Activated naive CD4-positive, alpha-beta T cell treated with anti-CD3 and anti-CD28 coated beads, Interleukin-2, amount 50 U/mL, for 16 hours (primary cell): ENCODE measurements at regions not wholly inside any gene's neighbourhood (a gene's known extent, or its start where the extent isn't known, plus 50 kb on each side); places are given as distances from the start of the nearest gene placed in this dataset.
"Not testable (repeated sequence)": the region's sequence is repeated elsewhere in the genome, so short reads cannot be mapped to it uniquely, and the experiment has no call there.

Source experiments
- DNase-seq: peaks from one replicate; pipeline ENCODE4 v3.0.0-alpha.2; 2020

DNA sequence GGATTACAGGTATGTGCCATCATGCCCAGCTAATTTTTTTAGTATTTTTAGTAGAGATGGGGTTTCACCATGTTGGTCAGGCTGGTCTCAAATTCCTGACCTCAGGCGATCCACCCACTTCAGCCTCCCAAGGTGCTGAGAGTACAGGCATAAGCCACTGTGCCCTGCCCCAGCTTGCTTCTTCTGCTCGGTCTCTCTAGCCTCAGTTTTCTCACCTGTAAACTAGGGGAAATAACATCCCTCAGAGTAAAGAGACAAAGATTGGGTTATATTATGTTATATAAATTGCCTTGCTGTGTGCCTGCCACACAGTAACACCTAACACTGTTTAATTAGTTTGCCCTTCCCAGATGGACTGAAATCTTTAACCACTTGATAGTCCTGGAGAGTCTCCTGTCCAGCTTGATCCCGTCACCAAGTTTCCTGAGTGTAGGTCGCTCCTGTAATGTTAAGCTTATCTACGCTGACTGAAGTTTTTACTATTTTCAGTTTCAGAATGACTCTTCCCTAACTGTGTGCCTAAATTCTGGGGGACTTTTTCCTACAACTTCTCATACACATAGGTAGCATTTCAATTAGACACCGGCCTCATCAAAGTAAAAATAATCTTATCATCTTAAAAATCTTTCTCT is 412.7 kb upstream of the TENM3 start:
- DNase-seq = no peak

DNA sequence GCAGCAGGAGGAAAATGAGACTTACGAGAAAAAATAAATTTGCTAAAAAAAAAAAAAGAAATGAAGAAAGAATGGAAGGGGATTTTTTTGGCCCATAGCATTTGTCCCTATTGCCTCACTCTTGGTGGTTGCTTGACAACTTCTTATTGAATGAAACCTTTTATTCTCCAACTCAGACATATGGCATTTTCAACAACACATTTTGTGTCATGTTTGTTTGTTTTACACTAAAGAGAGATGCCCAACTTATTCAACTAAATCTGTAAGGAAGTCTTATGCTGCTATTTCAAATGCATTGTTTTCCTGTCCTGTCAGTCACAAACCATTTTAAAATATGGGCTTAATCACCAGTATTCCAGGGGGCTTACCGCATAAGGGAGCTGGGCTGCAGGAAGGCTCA is 409.1 kb upstream of the TENM3 start:
- DNase-seq = no peak

DNA sequence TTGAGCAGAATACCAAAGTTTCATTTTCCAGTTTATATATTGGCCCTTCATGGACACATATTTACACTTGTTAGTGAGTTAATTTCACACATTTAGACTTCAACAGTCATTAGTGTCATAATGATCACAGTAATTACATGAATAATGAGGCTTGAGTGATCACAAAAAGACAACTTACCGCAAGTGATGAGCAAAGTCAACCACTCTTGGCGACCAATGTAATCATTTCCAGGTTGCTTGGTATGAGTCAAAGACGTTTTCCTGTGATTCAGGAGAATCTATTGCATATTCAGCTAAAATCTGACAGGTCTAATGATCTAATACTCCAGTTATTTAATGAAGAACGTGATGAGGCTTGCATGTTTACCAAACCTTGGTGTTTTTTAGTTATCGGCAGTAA is 407.9 kb upstream of the TENM3 start:
- DNase-seq = no peak

DNA sequence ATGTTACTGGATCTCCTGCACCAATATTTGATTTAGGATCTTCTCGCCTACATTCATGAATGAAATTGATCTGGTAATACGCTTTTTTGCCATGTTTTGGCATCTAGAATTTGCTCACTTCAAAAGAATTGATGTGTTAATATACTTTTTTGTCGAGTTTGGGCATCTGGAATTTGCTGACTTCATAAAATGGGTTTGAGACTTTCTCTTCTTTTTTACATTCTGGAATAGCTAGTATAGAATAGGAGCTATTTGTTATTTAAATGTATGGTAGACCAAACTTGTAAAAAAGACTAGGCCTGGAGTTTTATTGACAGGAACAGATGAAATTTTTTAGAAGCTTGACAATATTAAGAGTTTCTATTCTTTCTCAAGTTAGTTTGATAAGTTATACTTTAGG is 404.9 kb upstream of the TENM3 start:
- DNase-seq = no peak

DNA sequence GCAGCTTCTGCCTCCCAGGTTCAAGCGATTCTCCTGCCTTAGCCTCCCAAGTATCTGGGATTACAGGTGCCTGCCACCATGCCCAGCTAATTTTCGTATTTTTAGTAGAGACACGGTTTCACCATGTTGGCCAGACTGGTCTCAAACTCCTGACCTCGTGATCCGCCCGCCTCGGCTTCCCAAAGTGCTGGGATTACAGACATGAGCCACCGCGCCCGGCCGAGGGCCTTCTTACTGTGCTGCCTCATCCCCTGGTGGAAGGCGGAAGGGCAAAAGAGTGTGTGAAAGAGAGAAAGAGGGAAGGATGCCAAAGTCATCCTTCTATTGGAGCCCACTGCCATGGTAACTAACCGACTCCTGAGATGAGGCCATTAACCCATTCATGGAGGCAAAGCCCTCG is 399.4 kb upstream of the TENM3 start:
- not testable (repeated sequence) for DNase-seq

DNA sequence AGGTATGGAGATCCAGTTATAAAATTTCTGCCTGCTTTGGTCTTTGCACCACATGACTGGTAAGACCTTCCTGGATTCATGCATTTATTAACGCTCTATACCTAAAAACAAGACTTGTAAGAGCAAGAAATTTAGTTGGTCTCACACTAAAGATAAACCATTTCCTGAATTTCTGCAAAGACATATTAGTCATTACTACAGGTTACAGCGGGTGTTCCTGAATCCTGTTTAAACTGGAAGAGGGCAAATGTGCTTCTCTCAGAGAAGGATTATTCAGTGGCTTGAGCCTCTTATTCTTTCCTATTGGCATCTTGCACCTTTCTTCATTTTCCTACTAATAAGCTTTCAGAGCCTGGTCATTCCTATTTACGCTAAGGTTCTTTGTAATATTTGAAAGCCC is 397.6 kb upstream of the TENM3 start:
- no peak for DNase-seq

DNA sequence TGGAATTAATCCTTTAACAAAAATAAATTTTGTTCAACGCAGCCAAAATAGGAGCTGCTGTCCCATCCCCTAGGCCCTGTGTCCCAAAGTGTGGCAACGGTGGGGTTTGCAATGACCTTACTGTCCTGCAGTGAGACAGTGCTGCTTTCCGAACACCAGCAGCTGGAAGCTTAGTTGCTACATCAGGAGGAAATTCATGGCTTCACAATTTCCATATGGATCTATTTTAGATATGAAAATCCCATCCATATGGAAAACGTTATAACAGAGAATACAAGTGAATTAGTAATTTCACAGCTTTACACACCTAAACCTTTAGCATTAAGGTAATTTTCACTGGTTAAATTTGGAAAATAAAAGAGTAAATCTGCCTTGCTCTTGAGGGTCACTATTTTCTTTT is 396.3 kb upstream of the TENM3 start:
- no peak for DNase-seq

DNA sequence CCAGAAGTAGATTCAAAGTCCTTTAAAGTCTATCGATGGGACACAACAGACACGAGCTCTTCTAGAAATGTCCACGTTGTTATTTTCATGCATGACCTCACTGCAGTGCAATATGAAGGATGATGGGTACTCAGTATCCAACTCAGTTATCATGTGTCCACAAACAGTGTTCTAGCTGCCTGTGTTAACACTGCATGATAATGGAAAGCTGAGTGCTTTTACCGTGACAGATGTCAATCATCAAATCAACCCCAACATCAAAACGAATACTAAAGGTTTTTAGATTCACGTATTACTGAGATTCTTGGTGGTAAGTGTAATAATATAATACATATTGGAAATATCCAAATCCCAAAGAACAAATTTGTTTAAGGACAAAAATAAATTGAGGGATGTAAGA is 394.8 kb upstream of the TENM3 start:
- DNase-seq = no peak

DNA sequence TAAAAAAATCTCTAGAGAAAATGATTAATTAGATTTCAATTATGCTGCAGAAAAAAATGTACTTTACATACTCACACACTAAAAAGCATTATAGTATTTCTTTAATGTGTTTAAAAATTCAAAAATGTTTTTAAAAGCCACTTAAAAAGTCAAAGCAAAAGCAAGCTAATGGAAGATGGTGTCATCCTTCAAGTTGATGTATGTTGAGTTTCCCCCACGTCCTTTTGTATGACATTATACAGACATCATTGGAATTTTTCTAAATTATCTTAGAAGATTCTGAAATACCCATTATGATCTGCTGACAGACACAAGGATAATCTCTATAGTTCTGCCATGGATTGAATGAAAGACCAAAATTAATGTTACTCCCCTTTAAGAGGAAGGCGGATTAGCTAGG is 393.7 kb upstream of the TENM3 start:
- no peak for DNase-seq

DNA sequence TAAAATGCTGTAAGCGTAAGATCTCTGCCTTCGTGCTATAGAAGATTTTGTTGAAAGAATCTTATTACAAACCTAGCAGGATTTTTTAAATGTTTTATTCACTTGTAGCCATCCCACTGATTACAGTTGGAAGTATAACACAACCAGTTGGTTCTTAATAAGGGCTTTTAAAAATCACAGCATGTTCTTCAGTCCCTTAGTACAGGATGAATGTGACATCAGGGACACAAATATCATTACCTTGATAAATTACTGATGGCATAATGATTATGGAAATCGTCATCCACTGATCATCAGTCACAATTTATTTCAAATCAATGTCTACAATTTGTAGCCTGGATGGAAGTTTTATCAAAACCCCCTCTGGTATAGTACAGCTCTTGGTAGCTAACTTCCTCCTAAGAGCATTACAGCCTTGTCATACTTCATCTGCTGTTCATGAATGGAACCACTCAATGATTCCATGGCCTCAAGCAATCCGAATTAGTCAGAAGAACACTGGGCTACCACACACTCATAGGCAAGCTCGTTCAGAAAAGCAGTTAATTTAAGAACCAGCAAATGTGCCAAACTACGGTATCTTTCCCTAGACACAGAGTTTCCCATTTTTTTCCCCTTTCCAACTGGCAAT is 389.2 kb upstream of the TENM3 start:
- DNase-seq = no peak

DNA sequence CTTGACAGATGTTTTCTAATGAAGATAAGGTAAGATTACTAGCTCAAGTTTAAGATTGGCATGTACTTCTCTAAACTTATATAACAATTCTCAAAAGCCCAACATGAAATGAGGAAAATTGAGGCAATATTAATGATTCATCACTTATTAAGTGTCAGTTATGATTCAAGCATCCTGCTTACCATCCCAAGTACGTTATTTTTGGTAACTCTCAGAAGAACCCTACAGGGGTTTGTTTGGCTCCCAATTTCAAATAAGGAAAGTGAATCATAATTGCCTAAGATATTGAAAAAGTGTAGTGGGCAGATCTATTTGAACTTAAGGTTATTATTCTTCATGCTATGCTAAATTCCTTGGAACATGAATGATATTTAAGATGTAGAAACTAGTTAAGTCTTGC is 387.9 kb upstream of the TENM3 start:
- no peak for DNase-seq

DNA sequence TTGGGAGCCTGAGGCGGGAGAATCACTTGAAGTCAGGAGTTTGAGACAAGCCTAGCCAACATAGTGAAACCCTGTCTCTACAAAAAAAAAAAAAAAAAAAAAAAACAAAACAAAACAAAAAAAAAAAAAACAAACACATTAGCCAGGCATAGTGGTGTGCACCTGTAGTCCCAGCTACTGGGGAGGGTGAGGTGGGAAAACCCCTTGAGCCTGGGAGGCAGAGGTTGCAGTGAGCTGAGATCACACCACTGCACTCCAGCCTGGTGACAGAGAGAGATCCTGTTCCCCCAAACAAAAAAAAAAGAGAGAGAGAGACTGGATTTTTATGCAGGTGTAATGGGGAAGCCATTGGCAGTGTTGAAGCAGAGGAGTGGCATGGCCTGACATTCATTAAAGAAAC is 385.7 kb upstream of the TENM3 start:
- not testable (repeated sequence) for DNase-seq

DNA sequence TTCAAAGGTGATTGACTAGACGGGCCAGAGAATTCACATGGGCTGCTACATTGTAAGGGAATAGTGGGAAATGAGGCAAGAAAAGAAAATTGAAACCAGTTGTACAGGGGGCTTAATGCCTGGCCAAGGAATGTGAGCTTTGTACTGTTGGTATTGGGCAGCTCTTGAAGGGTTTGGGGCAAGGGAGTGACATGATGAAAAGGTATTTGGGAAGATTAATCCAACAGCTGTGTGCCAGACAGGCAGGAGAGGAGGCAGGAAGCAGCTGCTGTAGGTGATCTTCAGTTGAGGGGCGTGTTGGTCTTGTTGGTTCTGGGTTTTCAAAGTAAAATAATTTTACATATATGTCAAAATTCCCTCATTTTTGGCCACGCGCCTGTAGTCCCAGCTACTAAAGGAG is 384.5 kb upstream of the TENM3 start:
- DNase-seq = no peak

DNA sequence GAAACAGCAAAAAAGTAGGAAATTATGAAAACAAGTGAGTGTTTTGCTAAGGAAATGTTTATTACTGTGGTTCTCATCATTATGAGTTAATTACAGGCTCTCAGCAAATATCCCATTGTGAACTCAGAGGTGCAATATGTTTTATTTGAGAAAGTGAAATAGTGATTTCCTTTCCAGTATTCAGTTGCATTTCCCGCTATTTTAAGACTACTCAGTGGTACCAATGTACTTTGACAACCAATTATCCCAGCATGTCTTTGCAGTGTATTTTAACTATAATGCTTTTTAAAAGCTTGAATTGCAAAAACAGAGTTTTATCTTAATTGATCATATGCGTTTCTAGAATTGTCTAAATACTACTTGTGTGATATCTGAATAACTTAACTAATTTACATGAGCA is 383.8 kb upstream of the TENM3 start:
- no peak for DNase-seq

DNA sequence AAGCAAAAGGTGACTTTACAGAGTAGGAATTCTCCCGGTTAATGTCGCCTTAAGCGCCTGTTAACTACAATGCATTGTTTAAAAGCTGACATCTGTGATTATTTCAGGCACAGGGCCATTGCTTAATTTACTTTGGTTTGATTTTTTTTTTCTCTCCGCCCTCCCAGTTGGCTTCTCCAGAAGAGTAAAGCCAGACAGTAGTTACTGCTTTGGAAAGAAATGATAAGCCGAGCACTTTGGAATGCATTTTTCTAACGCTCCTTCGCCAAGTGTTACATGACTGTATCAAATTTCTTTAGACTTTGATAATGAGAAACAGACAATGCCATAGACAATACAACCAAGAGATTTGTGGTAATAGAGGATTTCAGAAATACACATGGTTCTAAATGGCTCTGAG is 383.0 kb upstream of the TENM3 start:
- no peak for DNase-seq

DNA sequence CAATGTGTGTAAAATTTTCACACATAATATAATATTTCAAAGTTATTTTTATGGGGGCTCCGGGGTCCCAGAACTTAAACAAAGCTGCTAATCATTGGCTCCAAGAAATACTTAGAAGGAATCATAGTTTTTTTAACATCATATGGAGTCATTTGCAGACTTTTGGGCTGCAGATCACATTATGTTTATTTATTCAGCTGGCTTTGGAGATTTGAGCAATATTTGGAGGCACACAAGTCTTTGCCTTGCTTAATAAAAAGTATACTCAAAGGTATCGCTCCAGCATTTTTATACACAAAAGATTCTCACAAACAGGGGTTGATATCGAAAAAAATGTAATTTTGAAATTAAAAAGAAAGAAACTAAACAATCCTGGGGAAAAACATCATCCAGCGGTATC is 382.5 kb upstream of the TENM3 start:
- DNase-seq = no peak

DNA sequence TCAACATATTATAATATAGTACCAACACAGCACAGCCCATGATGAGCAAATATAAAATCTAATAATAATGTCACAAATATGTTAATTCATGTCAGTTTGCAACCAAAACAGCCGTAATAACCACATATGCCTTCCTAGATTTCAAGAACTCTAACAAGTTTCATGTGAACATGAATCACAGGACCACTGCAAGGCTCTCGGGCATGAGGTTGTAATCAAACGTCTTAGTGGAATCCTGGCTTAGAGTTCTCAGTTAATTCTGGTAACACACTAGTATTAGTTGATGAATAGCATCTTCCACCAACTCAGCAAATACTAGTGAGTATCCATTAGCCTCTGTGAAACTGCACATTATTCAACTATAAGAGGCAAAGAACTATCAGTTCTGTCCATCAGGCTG is 379.3 kb upstream of the TENM3 start:
- no peak for DNase-seq

DNA sequence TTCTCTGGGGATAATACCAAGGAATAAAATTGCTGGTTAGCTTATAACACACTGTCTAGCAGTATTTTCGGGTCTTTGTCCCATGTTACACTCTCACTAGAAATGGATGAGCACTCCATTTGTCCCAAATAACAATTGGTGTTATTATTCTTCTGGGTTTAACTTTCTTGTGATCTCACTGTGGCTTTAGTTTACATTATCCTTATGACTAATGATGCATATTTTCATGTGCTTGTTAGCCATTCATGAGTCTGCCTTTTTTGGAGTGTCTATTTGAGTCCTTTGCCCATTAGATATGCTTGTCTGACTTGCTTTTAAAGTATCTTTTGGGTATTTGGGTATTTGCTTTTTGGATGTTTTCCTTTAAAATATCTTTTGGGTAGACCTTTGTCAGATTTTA is 372.9 kb upstream of the TENM3 start:
- DNase-seq = no peak

DNA sequence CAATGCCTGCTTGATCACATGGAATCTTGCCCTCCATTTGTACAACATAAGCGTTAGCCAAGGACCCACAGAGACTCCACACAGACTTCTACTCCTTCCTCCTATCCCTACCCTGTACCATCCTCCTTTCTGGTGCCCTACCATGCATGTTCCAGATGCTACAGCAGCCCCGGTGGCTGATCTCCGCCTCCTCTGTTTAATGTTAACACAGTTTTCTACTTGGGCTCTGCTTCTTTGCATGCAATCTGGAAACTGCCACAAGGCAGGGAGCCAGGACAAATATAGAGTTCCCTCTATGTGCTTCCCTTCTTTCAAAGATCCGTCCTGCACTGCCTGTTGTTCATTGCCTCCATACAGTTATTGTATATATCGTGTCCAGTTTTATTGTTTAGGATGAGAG is 368.6 kb upstream of the TENM3 start:
- DNase-seq = no peak

DNA sequence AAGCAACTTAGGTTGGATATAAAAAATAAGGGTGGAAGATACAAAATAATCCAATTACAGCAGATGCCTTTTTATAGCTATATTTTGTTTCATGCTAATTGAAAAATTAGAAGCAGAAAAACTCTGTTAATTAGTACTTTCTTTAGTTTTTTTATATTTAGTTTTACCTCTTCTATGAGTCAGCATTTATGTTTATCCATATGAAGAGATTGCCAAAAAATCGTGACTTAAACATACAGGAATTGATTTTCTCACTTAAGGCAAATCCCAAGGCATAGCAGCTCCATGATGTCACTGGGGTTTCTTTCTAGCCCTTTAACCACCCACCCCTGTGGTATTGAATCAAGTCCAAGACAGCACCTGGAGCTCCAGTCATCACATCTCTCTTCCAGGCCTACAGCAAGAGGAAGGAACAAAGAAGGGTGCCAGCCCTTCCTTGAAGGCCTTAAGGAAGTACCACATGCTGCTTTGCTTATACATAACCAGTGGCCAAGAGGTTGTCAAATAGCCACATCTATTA is 365.8 kb upstream of the TENM3 start:
- DNase-seq = no peak

DNA sequence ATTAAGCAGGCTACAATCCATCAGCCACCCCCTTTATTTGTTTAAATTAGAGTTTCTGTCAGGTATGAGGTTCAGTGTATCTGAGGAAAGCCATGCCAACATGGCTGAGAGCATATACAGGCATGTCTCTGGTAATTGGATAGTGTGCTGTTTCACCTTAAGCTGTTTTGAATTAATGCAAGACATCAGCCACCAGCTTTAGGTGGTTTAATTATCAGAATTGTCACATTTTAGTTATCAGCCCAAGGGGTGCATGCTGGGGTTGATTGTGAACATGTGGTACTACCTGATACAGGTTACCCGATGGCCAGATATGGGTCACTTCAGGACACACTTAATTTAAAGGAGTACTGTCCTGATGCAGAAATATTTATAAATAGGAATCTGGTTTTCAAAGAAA is 353.2 kb upstream of the TENM3 start:
- DNase-seq = no peak

DNA sequence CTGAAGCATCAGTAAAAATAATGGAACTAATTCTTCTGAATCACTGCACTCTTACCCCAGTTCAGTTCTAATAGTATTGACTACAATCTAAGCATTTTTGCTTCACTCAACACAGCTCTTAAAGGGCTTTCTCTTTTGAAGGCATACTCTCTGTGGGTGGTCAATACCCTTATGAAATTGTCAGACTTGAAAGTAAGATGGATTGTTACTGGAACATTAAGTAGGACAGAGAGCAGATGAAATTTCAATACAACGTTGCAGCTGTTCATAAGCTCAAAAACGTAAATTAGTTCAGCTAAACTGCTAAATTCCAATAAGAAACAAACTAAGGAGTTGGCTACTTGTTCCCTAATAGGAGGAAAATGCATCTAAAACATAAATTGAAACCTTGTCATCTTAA is 352.3 kb upstream of the TENM3 start:
- no peak for DNase-seq

DNA sequence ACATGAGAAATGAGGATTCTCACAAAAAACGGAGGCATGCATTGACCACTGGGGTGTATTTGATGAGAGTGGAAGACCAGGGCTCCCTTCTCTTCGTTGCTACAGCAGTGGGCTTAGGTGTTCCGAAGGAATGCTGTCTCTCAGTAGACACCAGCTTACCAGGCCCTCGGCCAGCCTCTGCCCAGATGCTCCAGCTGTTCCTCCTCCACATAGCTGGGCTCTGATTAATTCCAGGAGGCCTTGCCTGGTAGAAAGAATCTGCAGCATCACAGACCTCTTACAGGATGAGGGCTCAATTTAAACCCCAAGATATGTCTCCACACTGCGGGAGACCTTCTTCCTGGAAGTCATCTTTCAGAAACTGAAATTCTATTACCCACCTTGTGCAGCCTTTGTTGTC is 346.6 kb upstream of the TENM3 start:
- DNase-seq = no peak

DNA sequence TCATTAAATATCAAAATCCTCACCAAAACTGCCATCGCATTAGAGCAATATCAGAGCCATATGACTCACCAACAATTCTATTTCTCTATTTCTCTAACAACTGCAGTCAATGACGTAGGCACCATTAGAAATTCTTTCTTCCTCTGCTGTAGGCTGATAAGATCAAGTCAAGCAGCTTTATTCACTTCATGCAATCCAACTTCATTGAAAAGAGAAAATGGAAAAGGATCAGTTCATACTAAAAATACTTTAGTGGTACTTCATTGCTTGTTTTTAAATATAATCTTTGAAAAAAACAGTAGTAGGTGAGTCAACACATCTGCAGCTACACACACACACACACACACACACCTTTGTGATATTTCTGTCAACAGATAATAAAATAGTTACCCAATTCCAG is 345.3 kb upstream of the TENM3 start:
- no peak for DNase-seq

DNA sequence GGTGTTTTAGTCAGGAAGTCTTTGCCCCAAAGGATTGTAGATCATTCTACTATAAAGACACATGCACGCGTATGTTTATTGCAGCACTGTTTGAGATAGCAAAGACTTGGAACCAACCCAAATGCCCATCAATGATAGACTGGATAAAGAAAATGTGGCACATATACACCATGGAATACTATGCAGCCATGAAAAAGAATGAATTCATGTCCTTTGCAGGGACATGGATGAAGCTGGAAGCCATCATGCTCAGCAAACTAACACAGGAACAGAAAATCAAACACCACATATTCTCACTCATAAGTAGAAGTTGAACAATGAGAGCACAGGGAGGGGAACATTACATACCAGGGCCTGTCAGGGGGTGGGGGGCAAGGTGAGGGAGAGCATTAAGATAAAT is 340.8 kb upstream of the TENM3 start:
- DNase-seq = not testable (repeated sequence)
